ENCODE measurements at regions not wholly inside any gene's neighbourhood (a gene's known extent, or its start where the extent isn't known, plus 50 kb on each side); places are given as distances from the start of the nearest gene placed in this dataset.

- Histone ChIP-seq H3K27me3 (no peaks in the 10 kb centered on the region), H3K4me3 (no peak overlapping the region), H3K9me3 (ENCODE audit: low read depth) (no peaks in the 10 kb centered on the region), H3K4me1 (ENCODE audit: low read depth) (no peaks in the 10 kb centered on the region), H3K36me3 (no peaks in the 10 kb centered on the region), H3K27ac (no peak overlapping the region)
- DNase-seq (ENCODE audit: low read depth in 1 of 2, low spot score in 1 of 2) = no peak
- no peak for TF ChIP-seq CTCF (IDR thresholded peaks at IDR 0.05; ENCODE audit: low read depth, low read length)
These were observed 50.1 kb upstream of the BCL6 start for GRCh38 chr3:187795207-187795960.

GRCh38 chr3:187798126-187798525 lies 52.9 kb upstream of the BCL6 start:
- DNase-seq (ENCODE audit: low read depth in 1 of 2, low spot score in 1 of 2) = no peak
- TF ChIP-seq CTCF (IDR thresholded peaks at IDR 0.05; ENCODE audit: low read depth, low read length) = no peak
- Histone ChIP-seq H3K9me3 (ENCODE audit: low read depth) (no peaks in the 10 kb centered on the region), H3K36me3 (no peaks in the 10 kb centered on the region), H3K27me3 (no peaks in the 10 kb centered on the region), H3K4me1 (ENCODE audit: low read depth) (no peaks in the 10 kb centered on the region), H3K4me3 (no peak overlapping the region), H3K27ac (no peak overlapping the region)

GRCh38 chr3:187798531-187799530 lies 53.6 kb upstream of the BCL6 start:
- H3K4me1 ChIP-seq (ENCODE audit: low read depth) = no peaks in the 10 kb centered on the region
- H3K4me3 ChIP-seq = no peak overlapping the region
- no peaks in the 10 kb centered on the region for H3K9me3 ChIP-seq (ENCODE audit: low read depth)
- H3K27ac ChIP-seq = no peak overlapping the region
- TF ChIP-seq CTCF (IDR thresholded peaks at IDR 0.05; ENCODE audit: low read depth, low read length) = no peak
- DNase-seq (ENCODE audit: low read depth in 1 of 2, low spot score in 1 of 2) = no peak
- H3K36me3 ChIP-seq = no peaks in the 10 kb centered on the region
- H3K27me3 ChIP-seq = no peaks in the 10 kb centered on the region

- Histone ChIP-seq H3K27ac (no peak overlapping the region), H3K4me3 (no peak overlapping the region), H3K36me3 (no peaks in the 10 kb centered on the region), H3K4me1 (ENCODE audit: low read depth) (no peaks in the 10 kb centered on the region), H3K9me3 (ENCODE audit: low read depth) (no peaks in the 10 kb centered on the region), H3K27me3 (no peaks in the 10 kb centered on the region)
- DNase-seq (ENCODE audit: low read depth in 1 of 2, low spot score in 1 of 2) = no peak
- no peak for TF ChIP-seq CTCF (IDR thresholded peaks at IDR 0.05; ENCODE audit: low read depth, low read length)
These were observed 54.8 kb upstream of the BCL6 start for GRCh38 chr3:187799942-187800641.

- no peak for DNase-seq (ENCODE audit: low read depth in 1 of 2, low spot score in 1 of 2)
- no peak overlapping the region for H3K4me3 ChIP-seq
- H3K4me1 ChIP-seq (ENCODE audit: low read depth) = no peaks in the 10 kb centered on the region
- no peaks in the 10 kb centered on the region for H3K27me3 ChIP-seq
- H3K9me3 ChIP-seq (ENCODE audit: low read depth) = no peaks in the 10 kb centered on the region
- H3K36me3 ChIP-seq = no peaks in the 10 kb centered on the region
- no peak for TF ChIP-seq CTCF (IDR thresholded peaks at IDR 0.05; ENCODE audit: low read depth, low read length)
- no peak overlapping the region for H3K27ac ChIP-seq
These were observed 55.9 kb upstream of the BCL6 start for GRCh38 chr3:187801152-187801551.

Data from cardiac muscle cell (in vitro differentiated cells and primary cell).